B cell (primary cell): ENCODE measurements at regions not wholly inside any gene's neighbourhood (a gene's known extent, or its start where the extent isn't known, plus 50 kb on each side); places are given as distances from the start of the nearest gene placed in this dataset.

ENCODE experiments used
- ATAC-seq: fragments of 200-7000 bp; cut with Tn5 transposase; one replicate; pipeline ENCODE4 v1.10.0; 2021; ENCODE audit warnings: low read depth, mild to moderate bottlenecking, moderate number of reproducible peaks, moderate library complexity
- CTCF ChIA-PET: fragments of 350-600 bp; sonication (Branson Sonifier 250); formaldehyde crosslinking; loops from one replicate; lab custom pipeline; 2021; ENCODE audit warnings: antibody characterized with exemption, inconsistent platforms; lab: Charles Lee
- POLR2A ChIA-PET: fragments of 350-600 bp; sonication (Branson Sonifier 250); formaldehyde crosslinking; loops from one replicate; lab custom pipeline; 2021; ENCODE audit warnings: antibody characterized with exemption; lab: Charles Lee
- DNase-seq: peaks from one replicate; pipeline ENCODE4 v3.0.0; 2013
- H2AFZ ChIP-seq: 2 replicates; pipeline ENCODE4 v1.6.1; 2012; ENCODE audit warnings: mild to moderate bottlenecking, low read depth, low read length; ENCODE audit not compliant: insufficient read depth, poor library complexity, severe bottlenecking
- H3K27ac ChIP-seq, 2 donors: 1 replicate in 1 of 2; 2 replicates in 1 of 2; pipeline ENCODE4 v1.5.1; 2012 to 2013; ENCODE audit warnings: low read length in 2 of 2, mild to moderate bottlenecking in 2 of 2, moderate library complexity in 1 of 2
- H3K27me3 ChIP-seq, 4 experiments: fragments of 200-600 bp in 1 of 4; sonication (generic) in 1 of 4; replicated peaks in 1 of 4; 1 replicate in 2 of 4; 2 replicates in 2 of 4; pipeline versions ENCODE4 v1.6.1 to v1.7.0; 2013 to 2016; ENCODE audit warnings: low read length in 3 of 4, mild to moderate bottlenecking in 2 of 4, mixed read lengths in 1 of 4, moderate library complexity in 1 of 4; ENCODE audit not compliant: insufficient read depth in 4 of 4, control insufficient read depth in 3 of 4; ENCODE audit errors: control extremely low read depth in 1 of 4
- H3K36me3 ChIP-seq, 2 experiments: replicated peaks in 1 of 2; 1 replicate in 1 of 2; 2 replicates in 1 of 2; pipeline versions ENCODE4 v1.6.1 to v1.7.1; 2013; ENCODE audit warnings: low read length in 1 of 2; ENCODE audit not compliant: insufficient read depth in 2 of 2, control insufficient read depth in 1 of 2; ENCODE audit errors: control extremely low read depth in 1 of 2, extremely low read depth in 1 of 2
- H3K4me1 ChIP-seq, 2 donors: fragments of 200-600 bp in 1 of 2; sonication (generic) in 1 of 2; 1 replicate in 1 of 2; 2 replicates in 1 of 2; pipeline versions ENCODE4 v1.5.1 to v1.6.1; 2013 to 2017; ENCODE audit warnings: low read length in 2 of 2; ENCODE audit not compliant: control insufficient read depth in 2 of 2, insufficient read depth in 2 of 2
- H3K4me2 ChIP-seq: replicated peaks from 2 replicates; pipeline ENCODE3; 2012; ENCODE audit warnings: mild to moderate bottlenecking, low read depth, low read length; ENCODE audit not compliant: poor library complexity, severe bottlenecking
- H3K4me3 ChIP-seq, 5 experiments: fragments of 200-600 bp in 1 of 5; sonication (generic) in 1 of 5; 1 replicate in 3 of 5; 2 replicates in 2 of 5; pipeline versions ENCODE4 v1.5.1 to v1.7.0; 2011 to 2016; ENCODE audit warnings: low read length in 4 of 5, mild to moderate bottlenecking in 4 of 5, low read depth in 2 of 5, control low read depth in 1 of 5, moderate library complexity in 1 of 5; ENCODE audit not compliant: insufficient read depth in 1 of 5; ENCODE audit errors: control extremely low read depth in 1 of 5, extremely low read depth in 1 of 5
- H3K79me2 ChIP-seq: fragments of 200-600 bp; sonication (generic); one replicate; pipeline ENCODE4 v1.6.0; 2016; ENCODE audit warnings: low read length; ENCODE audit not compliant: control insufficient read depth, insufficient read depth
- H3K9ac ChIP-seq: fragments of 200-600 bp; sonication (generic); 2 replicates; pipeline ENCODE4 v1.6.1; 2017; ENCODE audit warnings: mild to moderate bottlenecking, low read length, moderate library complexity
- H3K9me3 ChIP-seq, 3 donors: one replicate each; pipeline versions ENCODE4 v1.6.1 to v1.7.1; 2013; ENCODE audit warnings: low read length in 2 of 3; ENCODE audit not compliant: control insufficient read depth in 2 of 3, insufficient read depth in 1 of 3; ENCODE audit errors: control extremely low read depth in 1 of 3
- H4K20me1 ChIP-seq: 2 replicates; pipeline ENCODE4 v1.6.0; 2012; ENCODE audit warnings: mild to moderate bottlenecking, low read length; ENCODE audit not compliant: insufficient read depth, control insufficient read depth, poor library complexity, severe bottlenecking
- H3K27ac Mint-ChIP-seq: one replicate; pipeline ENCODE4 v1.8.0; 2021; ENCODE audit warnings: mixed read lengths
- H3K27me3 Mint-ChIP-seq: one replicate; pipeline ENCODE4 v1.8.0; 2021; ENCODE audit warnings: mixed read lengths
- H3K4me1 Mint-ChIP-seq: one replicate; pipeline ENCODE4 v1.8.0; 2021; ENCODE audit warnings: mixed read lengths
- H3K4me3 Mint-ChIP-seq: one replicate; pipeline ENCODE4 v1.8.0; 2021; ENCODE audit warnings: mixed read lengths
- H3K9me3 Mint-ChIP-seq: one replicate; pipeline ENCODE4 v1.8.0; 2022; ENCODE audit warnings: mixed read lengths; ENCODE audit not compliant: insufficient read depth
- CTCF ChIP-seq: fragments of 200-600 bp; IDR thresholded peaks from one replicate; pipeline ENCODE4 v1.8.0; 2022; ENCODE audit warnings: antibody characterized with exemption, mild to moderate bottlenecking
- EZH2 ChIP-seq: IDR thresholded peaks from 2 replicates; pipeline ENCODE4 v1.6.1; 2012; ENCODE audit warnings: borderline replicate concordance, low read depth, mild to moderate bottlenecking, moderate library complexity, low read length; ENCODE audit not compliant: insufficient read depth, poor library complexity, severe bottlenecking
- WGBS: methylation state at CpG from one replicate; pipeline ENCODE4 v1.1.5; 2013; ENCODE audit warnings: missing lambda C conversion rate; ENCODE audit not compliant: insufficient coverage; 5-methylcytosine and 5-hydroxymethylcytosine counted together
- intact Hi-C: fragments of 100-400 bp; cut with micrococcal nuclease; formaldehyde crosslinking; loops from one replicate; pipeline ENCODE4 v1.10.0; 2022

DNA sequence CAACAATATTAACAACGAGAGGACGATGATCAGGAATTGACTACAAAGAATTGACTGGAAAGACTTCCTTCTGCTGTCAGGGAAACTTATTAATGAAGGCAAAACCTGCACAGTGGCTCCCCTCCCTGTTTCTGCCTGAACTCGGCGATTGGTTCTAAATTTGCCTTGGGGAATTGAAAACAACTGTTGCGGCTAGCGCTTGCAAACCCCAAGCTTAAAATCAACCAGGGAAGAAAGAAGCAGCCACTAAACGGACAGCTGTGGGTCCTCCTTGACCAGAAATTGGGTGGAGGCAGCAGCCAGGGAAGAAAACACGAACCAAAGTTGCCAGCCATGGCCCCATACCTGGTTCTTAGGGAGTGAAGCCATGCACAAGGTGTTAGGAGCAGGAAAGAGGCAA lies 383.5 kb upstream of the CADM1 start:
- no peaks in the 10 kb centered on the region for H3K79me2 ChIP-seq
- peaks cover 0 to 2% (median 0%) of the 10 kb centered on the region in 4 experiments for H3K27me3 ChIP-seq
- H2AFZ ChIP-seq = no peak overlapping the region
- H3K9me3 ChIP-seq = no peaks in the 10 kb centered on the region
- H3K4me2 ChIP-seq = no peak overlapping the region
- ChIA-PET POLR2A (no interaction called here), CTCF (no interaction called here)
- no peaks in the 10 kb centered on the region for H3K4me1 Mint-ChIP-seq
- no peak overlapping the region for H3K27ac Mint-ChIP-seq
- TF ChIP-seq EZH2 (no peak), CTCF (no peak)
- H3K9ac ChIP-seq = no peak overlapping the region
- H3K4me3 ChIP-seq = no peak overlapping the region
- peaks cover 10% of the 10 kb centered on the region for H3K27me3 Mint-ChIP-seq
- no peaks in the 10 kb centered on the region for H3K9me3 Mint-ChIP-seq
- WGBS = 81% methylated on average over 7 of the region's 8 CpGs
- DNase-seq (no peak), ATAC-seq (no peak)
- no peaks in the 10 kb centered on the region for H3K4me1 ChIP-seq
- intact Hi-C loops = no loop called here
- H3K36me3 ChIP-seq = no peaks in the 10 kb centered on the region
- H3K4me3 Mint-ChIP-seq = no peak overlapping the region
- H4K20me1 ChIP-seq = no peaks in the 10 kb centered on the region
- no peak overlapping the region for H3K27ac ChIP-seq

DNA sequence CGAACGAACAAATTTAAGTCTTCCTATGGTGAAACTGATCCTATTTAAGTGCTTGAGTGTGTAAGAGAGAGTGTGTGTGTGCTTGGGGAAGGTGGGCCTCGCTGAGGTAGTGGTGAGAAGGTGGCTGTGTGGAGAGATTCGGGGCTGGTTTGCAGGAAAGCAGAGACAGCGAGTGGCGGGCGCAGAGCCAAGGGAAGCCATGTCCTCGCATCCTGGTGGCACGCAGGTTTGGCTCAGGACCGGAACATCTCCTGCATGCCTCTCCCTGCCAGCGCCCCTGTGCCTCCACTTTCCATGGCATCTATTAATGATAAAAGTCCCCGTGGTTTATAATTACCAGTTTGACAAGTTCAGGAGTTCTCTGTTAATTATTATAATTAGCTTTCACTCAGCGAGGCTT lies 383.1 kb upstream of the CADM1 start:
- no peak overlapping the region for H3K27ac ChIP-seq
- no peak for ATAC-seq
- no peaks in the 10 kb centered on the region for H3K4me1 ChIP-seq
- TF ChIP-seq EZH2 (no peak), CTCF (no peak)
- intact Hi-C loops = no loop called here
- no peak overlapping the region for H3K4me3 Mint-ChIP-seq
- H3K27ac Mint-ChIP-seq = no peak overlapping the region
- peaks cover 0 to 2% (median 0%) of the 10 kb centered on the region in 4 experiments for H3K27me3 ChIP-seq
- no peaks in the 10 kb centered on the region for H3K36me3 ChIP-seq
- H3K9me3 ChIP-seq = no peaks in the 10 kb centered on the region
- no peak for DNase-seq
- ChIA-PET CTCF (no interaction called here), POLR2A (no interaction called here)
- no peak overlapping the region for H3K9ac ChIP-seq
- no peak overlapping the region for H3K4me2 ChIP-seq
- H3K4me1 Mint-ChIP-seq = no peaks in the 10 kb centered on the region
- no peaks in the 10 kb centered on the region for H3K9me3 Mint-ChIP-seq
- H2AFZ ChIP-seq = no peak overlapping the region
- no peaks in the 10 kb centered on the region for H3K79me2 ChIP-seq
- H3K27me3 Mint-ChIP-seq = peaks cover 10% of the 10 kb centered on the region
- no peak overlapping the region for H3K4me3 ChIP-seq
- H4K20me1 ChIP-seq = no peaks in the 10 kb centered on the region
- 87% methylated on average over 8 of the region's 13 CpGs for WGBS
